Astrocyte (in vitro differentiated cells and primary cell): ENCODE measurements at regions not wholly inside any gene's neighbourhood (a gene's known extent, or its start where the extent isn't known, plus 50 kb on each side); places are given as distances from the start of the nearest gene placed in this dataset.

Experiments used
- CTCF ChIP-seq: IDR thresholded peaks from 2 replicates; pipeline ENCODE4 v1.5.1; 2011; ENCODE audit warnings: low read depth, mild to moderate bottlenecking, inconsistent platforms, low read length, moderate library complexity; ENCODE audit not compliant: insufficient read depth
- EZH2 ChIP-seq: IDR thresholded peaks from 2 replicates; pipeline ENCODE4 v1.6.1; 2012; ENCODE audit warnings: mild to moderate bottlenecking, low read length, inconsistent platforms; ENCODE audit not compliant: insufficient read depth

GRCh38 chr3:29022976-29023375 is 257.9 kb upstream of the RBMS3 start:
- TF ChIP-seq CTCF (no peak), EZH2 (no peak)
